Smooth muscle cell (in vitro differentiated cells): ENCODE measurements at regions not wholly inside any gene's neighbourhood (a gene's known extent, or its start where the extent isn't known, plus 50 kb on each side); places are given as distances from the start of the nearest gene placed in this dataset.

Experiments used
- DNase-seq: peaks from one replicate; lab custom pipeline; 2025; ENCODE audit not compliant: unreplicated experiment; lab: John Stamatoyannopoulos, UW
- H2AFZ ChIP-seq: fragments of 200-600 bp; sonication (generic); 2 replicates; pipeline ENCODE4 v1.6.0; 2016; ENCODE audit warnings: antibody characterized with exemption, low read depth, mild to moderate bottlenecking
- H3F3A ChIP-seq: fragments of 200-600 bp; sonication (generic); 2 replicates; pipeline ENCODE4 v1.6.0; 2017; ENCODE audit warnings: antibody characterized with exemption, low read depth
- H3K27ac ChIP-seq: fragments of 200-600 bp; sonication (generic); 2 replicates; pipeline ENCODE4 v1.5.1; 2016; ENCODE audit warnings: low read depth, mild to moderate bottlenecking
- H3K27me3 ChIP-seq: fragments of 200-600 bp; sonication (generic); 2 replicates; pipeline ENCODE4 v1.6.1; 2016; ENCODE audit warnings: low read depth, mild to moderate bottlenecking
- H3K36me3 ChIP-seq: fragments of 200-600 bp; sonication (generic); 2 replicates; pipeline ENCODE4 v1.5.1; 2016; ENCODE audit warnings: low read depth
- H3K4me1 ChIP-seq: fragments of 200-600 bp; sonication (generic); 2 replicates; pipeline ENCODE4 v1.5.1; 2016; ENCODE audit warnings: low read depth
- H3K4me2 ChIP-seq: fragments of 200-600 bp; sonication (generic); 2 replicates; pipeline ENCODE4 v1.6.0; 2016; ENCODE audit warnings: mild to moderate bottlenecking
- H3K4me3 ChIP-seq: fragments of 200-600 bp; sonication (generic); 2 replicates; pipeline ENCODE4 v1.5.1; 2016; ENCODE audit warnings: mild to moderate bottlenecking
- H3K79me2 ChIP-seq: fragments of 200-600 bp; sonication (generic); 2 replicates; pipeline ENCODE4 v1.6.0; 2016; ENCODE audit warnings: low read depth, mild to moderate bottlenecking
- H3K9ac ChIP-seq: fragments of 200-600 bp; sonication (generic); 2 replicates; pipeline ENCODE4 v1.6.0; 2016; ENCODE audit warnings: low read depth
- H3K9me3 ChIP-seq: fragments of 200-600 bp; sonication (generic); replicated peaks from 2 replicates; pipeline ENCODE4 v1.5.1; 2016; ENCODE audit warnings: low read depth
- H4K20me1 ChIP-seq: fragments of 200-600 bp; sonication (generic); 2 replicates; pipeline ENCODE4 v1.6.0; 2016; ENCODE audit warnings: low read depth
- CTCF ChIP-seq: fragments of 200-600 bp; sonication (generic); IDR thresholded peaks from 2 replicates; pipeline ENCODE4 v1.5.1; 2017; ENCODE audit warnings: borderline replicate concordance, mild to moderate bottlenecking, antibody characterized with exemption; ENCODE audit not compliant: insufficient read depth, poor library complexity, severe bottlenecking
- WGBS: methylation state at CpG from one replicate; pipeline ENCODE4 v1.1.7; 2016; ENCODE audit warnings: low lambda C conversion rate; 5-methylcytosine and 5-hydroxymethylcytosine counted together

GRCh38 chr11:115718106-115718505, 213.9 kb upstream of the CADM1 start:
- no peaks in the 10 kb centered on the region for H4K20me1 ChIP-seq
- H3K27ac ChIP-seq: no peak overlapping the region
- H3K9me3 ChIP-seq: no peaks in the 10 kb centered on the region
- TF ChIP-seq CTCF: no peak
- no peaks in the 10 kb centered on the region for H3F3A ChIP-seq
- no peak for DNase-seq
- H3K4me2 ChIP-seq: no peak overlapping the region
- H3K4me3 ChIP-seq: no peak overlapping the region
- H3K27me3 ChIP-seq: no peaks in the 10 kb centered on the region
- no peak overlapping the region for H3K9ac ChIP-seq
- H3K4me1 ChIP-seq: no peaks in the 10 kb centered on the region
- no peaks in the 10 kb centered on the region for H3K36me3 ChIP-seq
- 93% methylated on average over 6 of the region's 6 CpGs for WGBS
- H3K79me2 ChIP-seq: no peaks in the 10 kb centered on the region
- H2AFZ ChIP-seq: no peak overlapping the region

GRCh38 chr11:115716601-115717529, 212.7 kb upstream of the CADM1 start:
- H4K20me1 ChIP-seq: no peaks in the 10 kb centered on the region
- no peaks in the 10 kb centered on the region for H3K36me3 ChIP-seq
- DNase-seq: no peak
- 87% methylated on average over 24 of the region's 29 CpGs for WGBS
- no peak overlapping the region for H2AFZ ChIP-seq
- no peaks in the 10 kb centered on the region for H3K79me2 ChIP-seq
- no peak overlapping the region for H3K9ac ChIP-seq
- no peak overlapping the region for H3K27ac ChIP-seq
- H3K4me3 ChIP-seq: no peak overlapping the region
- no peak for TF ChIP-seq CTCF
- H3K27me3 ChIP-seq: no peaks in the 10 kb centered on the region
- H3K4me2 ChIP-seq: no peak overlapping the region
- H3F3A ChIP-seq: no peaks in the 10 kb centered on the region
- no peaks in the 10 kb centered on the region for H3K9me3 ChIP-seq
- no peaks in the 10 kb centered on the region for H3K4me1 ChIP-seq

- Histone ChIP-seq H3K4me1 (no peaks in the 10 kb centered on the region), H4K20me1 (no peaks in the 10 kb centered on the region), H2AFZ (no peak overlapping the region), H3K27me3 (no peaks in the 10 kb centered on the region), H3K9ac (no peak overlapping the region), H3K27ac (no peak overlapping the region), H3K79me2 (no peaks in the 10 kb centered on the region), H3K4me3 (no peak overlapping the region), H3K36me3 (no peaks in the 10 kb centered on the region), H3K9me3 (no peaks in the 10 kb centered on the region), H3F3A (no peaks in the 10 kb centered on the region), H3K4me2 (no peak overlapping the region)
- 94% methylated on average over 7 of the region's 7 CpGs for WGBS
- DNase-seq: no peak
- no peak for TF ChIP-seq CTCF
These were observed 211.9 kb upstream of the CADM1 start for GRCh38 chr11:115716080-115716479.

GRCh38 chr11:115715251-115715770, 211.1 kb upstream of the CADM1 start:
- no peak for TF ChIP-seq CTCF
- no peak overlapping the region for H3K4me3 ChIP-seq
- WGBS: 72% methylated on average over 3 of the region's 3 CpGs
- DNase-seq: no peak
- H3K4me2 ChIP-seq: no peak overlapping the region
- no peaks in the 10 kb centered on the region for H3K36me3 ChIP-seq
- no peak overlapping the region for H3K27ac ChIP-seq
- no peaks in the 10 kb centered on the region for H3K27me3 ChIP-seq
- H3K79me2 ChIP-seq: no peaks in the 10 kb centered on the region
- H3F3A ChIP-seq: no peaks in the 10 kb centered on the region
- H2AFZ ChIP-seq: no peak overlapping the region
- H4K20me1 ChIP-seq: no peaks in the 10 kb centered on the region
- no peak overlapping the region for H3K9ac ChIP-seq
- H3K4me1 ChIP-seq: no peaks in the 10 kb centered on the region
- H3K9me3 ChIP-seq: no peaks in the 10 kb centered on the region
